ENCODE measurements at regions not wholly inside any gene's neighbourhood (a gene's known extent, or its start where the extent isn't known, plus 50 kb on each side); places are given as distances from the start of the nearest gene placed in this dataset.

DNA sequence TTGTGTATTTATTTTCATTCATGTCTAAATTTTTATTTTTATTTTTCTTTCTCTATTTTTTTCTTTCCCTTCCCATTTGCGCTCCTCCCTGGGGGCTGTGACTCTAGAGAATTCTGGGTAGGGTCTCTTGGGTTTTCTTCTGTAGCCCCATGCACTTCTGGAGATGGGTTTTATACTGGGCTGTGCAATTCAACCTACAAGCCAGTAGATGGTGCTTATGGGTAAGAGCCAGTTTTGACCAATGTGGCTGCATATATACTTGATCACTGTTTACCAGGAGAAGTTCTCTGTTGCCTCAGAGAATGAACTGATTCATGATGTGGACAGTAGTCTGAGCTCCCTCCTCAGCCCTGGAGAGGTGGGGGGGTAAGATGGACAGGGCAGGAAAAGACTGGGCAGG lies 614.6 kb downstream of the PCDH19 start:
- H3K27ac Mint-ChIP-seq, result no peak overlapping the region
- no CpG with 5 or more reads among the region's 1 CpG for WGBS (ENCODE audit: extremely low coverage, insufficient read length, low lambda C conversion rate)
- no peak for DNase-seq
- no peaks in the 10 kb centered on the region for H3K23me2 ChIP-seq (ENCODE audit: insufficient read length, low read depth, low read length, poor library complexity, severe bottlenecking)
- H3K9me3 Mint-ChIP-seq, result peaks cover 26 to 47% of the 10 kb centered on the region in 2 experiments
- H3K27me3 ChIP-seq (ENCODE audit: insufficient read depth, low read length), result no peaks in the 10 kb centered on the region
- no peak overlapping the region for H2AK5ac ChIP-seq (ENCODE audit: insufficient read length, low read length)
- H4K5ac ChIP-seq (ENCODE audit: insufficient read length, low read depth, low read length), result no peak overlapping the region
- no peaks in the 10 kb centered on the region for H3K4me1 ChIP-seq (ENCODE audit: insufficient read depth, low read length)
- peak; percentile 46; the same call in 2 of the 3 replicates for TF ChIP-seq CTCF (conservative IDR thresholded peaks at IDR 0.05)
- H3K23ac ChIP-seq (ENCODE audit: insufficient read length, low read depth, low read length), result no peak overlapping the region
- no peak overlapping the region for H3T11ph ChIP-seq (ENCODE audit: low read length)
- H3K4me2 ChIP-seq (ENCODE audit: insufficient read depth, insufficient read length, low read length), result no peak overlapping the region
- no peaks in the 10 kb centered on the region for H3K79me1 ChIP-seq (ENCODE audit: insufficient read depth, low read depth, low read length, poor library complexity, severe bottlenecking)
- H3K9me3 ChIP-seq (ENCODE audit: control insufficient read depth, low read depth, low read length), result peaks cover 19% of the 10 kb centered on the region
- no peak overlapping the region for H3K18ac ChIP-seq (ENCODE audit: insufficient read length, low read depth, low read length)
- no peaks in the 10 kb centered on the region for H3K79me2 ChIP-seq (ENCODE audit: insufficient read depth, low read length)
- H4K20me1 ChIP-seq (ENCODE audit: control insufficient read depth, insufficient read depth, insufficient read length), result no peaks in the 10 kb centered on the region
- no peak overlapping the region for H2AFZ ChIP-seq (ENCODE audit: low read length)
- H3K14ac ChIP-seq (ENCODE audit: insufficient read depth, low read length), result no peak overlapping the region
- H4K8ac ChIP-seq (replicated peaks; ENCODE audit: insufficient read length, low read depth, low read length), result no peak overlapping the region
- H3K4me3 Mint-ChIP-seq, result no peak overlapping the region
- no peak overlapping the region for H3K4ac ChIP-seq (ENCODE audit: low read depth, low read length)
- H4K91ac ChIP-seq (ENCODE audit: insufficient read length, low read depth, low read length), result no peak overlapping the region
- H2BK12ac ChIP-seq (ENCODE audit: insufficient read length, low read depth, low read length), result no peak overlapping the region
- no peak overlapping the region for H2BK15ac ChIP-seq (ENCODE audit: low read depth, low read length)
- H3K27me3 Mint-ChIP-seq (ENCODE audit: low read depth), result no peaks in the 10 kb centered on the region; the same call in 1 of the 2 replicates
- H3K56ac ChIP-seq (ENCODE audit: insufficient read length, low read depth, low read length), result no peak overlapping the region
- peaks cover 17 to 32% (median 22%) of the 10 kb centered on the region in 3 experiments for H3K36me3 Mint-ChIP-seq (ENCODE audit: insufficient read depth in 1 of 3, low read depth in 3 of 3)
- no peak overlapping the region for H3K9ac ChIP-seq (ENCODE audit: extremely low read depth, insufficient read length, low read length)
- H2BK20ac ChIP-seq (ENCODE audit: low read depth, low read length, poor library complexity, severe bottlenecking), result no peak overlapping the region
- no peaks in the 10 kb centered on the region for H3K4me1 Mint-ChIP-seq
- H3K27ac ChIP-seq (ENCODE audit: insufficient read length, low read depth, low read length), result no peak overlapping the region
- no peak overlapping the region for H2BK5ac ChIP-seq (ENCODE audit: insufficient read length, low read length)
- no peak overlapping the region for H2BK120ac ChIP-seq (ENCODE audit: low read depth, low read length, poor library complexity, severe bottlenecking)

All from H9 (cell line).